Activated T-cell treated with anti-CD3 and anti-CD28 coated beads, Interleukin-2, amount 50 U/mL, for 4 hours (primary cell): ENCODE measurements at regions not wholly inside any gene's neighbourhood (a gene's known extent, or its start where the extent isn't known, plus 50 kb on each side); places are given as distances from the start of the nearest gene placed in this dataset.
"Not testable (repeated sequence)": the region's sequence is repeated elsewhere in the genome, so short reads cannot be mapped to it uniquely, and the experiment has no call there.

Experiments used
- ATAC-seq, 2 donors: fragments of 200-7000 bp; cut with Tn5 transposase; one replicate each; pipeline ENCODE4 v1.10.0; 2021
- DNase-seq: peaks from one replicate; pipeline ENCODE4 v3.0.0-alpha.2; 2020
- H3K27me3 Mint-ChIP-seq: one replicate; pipeline ENCODE4 v1.8.0; 2021; ENCODE audit warnings: low read depth, mixed read lengths
- H3K36me3 Mint-ChIP-seq: one replicate; pipeline ENCODE4 v1.8.0; 2022; ENCODE audit warnings: mixed read lengths; ENCODE audit not compliant: insufficient read depth
- H3K4me1 Mint-ChIP-seq: one replicate; pipeline ENCODE4 v1.8.0; 2021; ENCODE audit warnings: low read depth, mixed read lengths
- H3K4me3 Mint-ChIP-seq: one replicate; pipeline ENCODE4 v1.8.0; 2021; ENCODE audit warnings: mild to moderate bottlenecking, moderate library complexity, mixed read lengths
- H3K9me3 Mint-ChIP-seq: one replicate; pipeline ENCODE4 v1.8.0; 2021; ENCODE audit warnings: mixed read lengths

- Mint-ChIP-seq H3K4me1 (no peaks in the 10 kb centered on the region), H3K27me3 (no peaks in the 10 kb centered on the region), H3K4me3 (no peak overlapping the region), H3K36me3 (no peaks in the 10 kb centered on the region), H3K9me3 (no peaks in the 10 kb centered on the region)
- no peak for ATAC-seq
- DNase-seq, result no peak
Observed at GRCh38 chr14:55898938-55899337, 219.3 kb upstream of the PELI2 start.

- Mint-ChIP-seq H3K36me3 (no peaks in the 10 kb centered on the region), H3K9me3 (no peaks in the 10 kb centered on the region), H3K27me3 (no peaks in the 10 kb centered on the region), H3K4me3 (no peak overlapping the region), H3K4me1 (no peaks in the 10 kb centered on the region)
- ATAC-seq, result no peak
- DNase-seq, result no peak
Observed at GRCh38 chr14:55899531-55899930, 218.7 kb upstream of the PELI2 start.

- H3K27me3 Mint-ChIP-seq, result no peaks in the 10 kb centered on the region
- no peaks in the 10 kb centered on the region for H3K36me3 Mint-ChIP-seq
- DNase-seq, result no peak
- no peaks in the 10 kb centered on the region for H3K4me1 Mint-ChIP-seq
- H3K4me3 Mint-ChIP-seq, result no peak overlapping the region
- ATAC-seq, result no peak
- H3K9me3 Mint-ChIP-seq, result no peaks in the 10 kb centered on the region
Observed at GRCh38 chr14:55900749-55901148, 217.5 kb upstream of the PELI2 start.

GRCh38 chr14:55901291-55901690 lies 216.9 kb upstream of the PELI2 start:
- Mint-ChIP-seq H3K4me1 (no peaks in the 10 kb centered on the region), H3K27me3 (no peaks in the 10 kb centered on the region), H3K4me3 (no peak overlapping the region), H3K36me3 (no peaks in the 10 kb centered on the region), H3K9me3 (no peaks in the 10 kb centered on the region)
- DNase-seq, result no peak
- ATAC-seq, result no peak

- ATAC-seq, result no peak
- no peak for DNase-seq
- Mint-ChIP-seq H3K27me3 (no peaks in the 10 kb centered on the region), H3K4me1 (no peaks in the 10 kb centered on the region), H3K4me3 (no peak overlapping the region), H3K36me3 (no peaks in the 10 kb centered on the region), H3K9me3 (no peaks in the 10 kb centered on the region)
Observed at GRCh38 chr14:55902241-55902640, 216.0 kb upstream of the PELI2 start.

- Mint-ChIP-seq H3K36me3 (no peaks in the 10 kb centered on the region), H3K4me3 (no peak overlapping the region), H3K27me3 (no peaks in the 10 kb centered on the region), H3K9me3 (no peaks in the 10 kb centered on the region), H3K4me1 (no peaks in the 10 kb centered on the region)
- DNase-seq (no peak), ATAC-seq (no peak)
Observed at GRCh38 chr14:55904086-55904485, 214.1 kb upstream of the PELI2 start.

- DNase-seq, result no peak
- Mint-ChIP-seq H3K27me3 (no peaks in the 10 kb centered on the region), H3K4me1 (no peaks in the 10 kb centered on the region), H3K4me3 (no peak overlapping the region), H3K9me3 (no peaks in the 10 kb centered on the region), H3K36me3 (no peaks in the 10 kb centered on the region)
- no peak for ATAC-seq
Observed at GRCh38 chr14:55908106-55908505, 210.1 kb upstream of the PELI2 start.

GRCh38 chr14:55909879-55910278 lies 208.3 kb upstream of the PELI2 start:
- no peaks in the 10 kb centered on the region for H3K36me3 Mint-ChIP-seq
- H3K27me3 Mint-ChIP-seq, result no peaks in the 10 kb centered on the region
- H3K9me3 Mint-ChIP-seq, result no peaks in the 10 kb centered on the region
- no peak overlapping the region for H3K4me3 Mint-ChIP-seq
- no peaks in the 10 kb centered on the region for H3K4me1 Mint-ChIP-seq
- ATAC-seq, result no peak
- no peak for DNase-seq

GRCh38 chr14:55910601-55911243 lies 207.5 kb upstream of the PELI2 start:
- H3K4me3 Mint-ChIP-seq, result no peak overlapping the region
- DNase-seq (no peak), ATAC-seq (no peak)
- no peaks in the 10 kb centered on the region for H3K4me1 Mint-ChIP-seq
- H3K9me3 Mint-ChIP-seq, result no peaks in the 10 kb centered on the region
- no peaks in the 10 kb centered on the region for H3K27me3 Mint-ChIP-seq
- no peaks in the 10 kb centered on the region for H3K36me3 Mint-ChIP-seq

- no peak for DNase-seq
- Mint-ChIP-seq H3K36me3 (no peaks in the 10 kb centered on the region), H3K4me3 (no peak overlapping the region), H3K27me3 (peaks cover 2% of the 10 kb centered on the region), H3K9me3 (peaks cover 5% of the 10 kb centered on the region), H3K4me1 (no peaks in the 10 kb centered on the region)
- ATAC-seq, result no peak
Observed at GRCh38 chr14:55911776-55912175, 206.4 kb upstream of the PELI2 start.

- DNase-seq, result no peak
- ATAC-seq, result no peak
- Mint-ChIP-seq H3K36me3 (no peaks in the 10 kb centered on the region), H3K4me3 (no peak overlapping the region), H3K27me3 (peaks cover 6% of the 10 kb centered on the region), H3K9me3 (peaks cover 5% of the 10 kb centered on the region), H3K4me1 (no peaks in the 10 kb centered on the region)
Observed at GRCh38 chr14:55912344-55912743, 205.9 kb upstream of the PELI2 start.

- Mint-ChIP-seq H3K9me3 (peaks cover 5% of the 10 kb centered on the region), H3K27me3 (peaks cover 9% of the 10 kb centered on the region)
Observed at GRCh38 chr14:55913324-55914025, 204.7 kb upstream of the PELI2 start.

GRCh38 chr14:55914771-55915170 lies 203.4 kb upstream of the PELI2 start:
- Mint-ChIP-seq H3K4me3 (no peak overlapping the region), H3K27me3 (peaks cover 13% of the 10 kb centered on the region), H3K4me1 (no peaks in the 10 kb centered on the region), H3K36me3 (no peaks in the 10 kb centered on the region), H3K9me3 (peaks cover 5% of the 10 kb centered on the region)
- ATAC-seq (no peak), DNase-seq (no peak)

More at GRCh38 chr14:55913324-55914025, 204.7 kb upstream of the PELI2 start:
- Mint-ChIP-seq H3K36me3 (no peaks in the 10 kb centered on the region), H3K4me1 (no peaks in the 10 kb centered on the region), H3K4me3 (no peak overlapping the region)
- no peak for DNase-seq
- ATAC-seq, result no peak

GRCh38 chr14:55915456-55915855 lies 202.8 kb upstream of the PELI2 start:
- H3K4me3 Mint-ChIP-seq, result no peak overlapping the region
- peaks cover 13% of the 10 kb centered on the region for H3K27me3 Mint-ChIP-seq
- peaks cover 5% of the 10 kb centered on the region for H3K9me3 Mint-ChIP-seq
- no peaks in the 10 kb centered on the region for H3K4me1 Mint-ChIP-seq
- no peaks in the 10 kb centered on the region for H3K36me3 Mint-ChIP-seq
- DNase-seq (no peak), ATAC-seq (no peak)

- not testable (repeated sequence) for ATAC-seq, H3K4me3 Mint-ChIP-seq, H3K4me1 Mint-ChIP-seq, DNase-seq, H3K36me3 Mint-ChIP-seq, H3K9me3 Mint-ChIP-seq
- H3K27me3 Mint-ChIP-seq, result peaks cover 13% of the 10 kb centered on the region
Observed at GRCh38 chr14:55919800-55920199, 198.4 kb upstream of the PELI2 start.
